NCI-H774 (cell line): ENCODE measurements at regions not wholly inside any gene's neighbourhood (a gene's known extent, or its start where the extent isn't known, plus 50 kb on each side); places are given as distances from the start of the nearest gene placed in this dataset.

Experiments used
- DNase-seq: peaks from one replicate; lab custom pipeline; 2025; lab: John Stamatoyannopoulos, UW

GRCh38 chr13:111844222-111844671 lies 222.7 kb upstream of the SOX1 start:
- DNase-seq: no peak

GRCh38 chr13:111844682-111845081 lies 222.3 kb upstream of the SOX1 start:
- no peak for DNase-seq

GRCh38 chr13:111845621-111846351 lies 221.2 kb upstream of the SOX1 start:
- DNase-seq: peak; percentile 62

- peak; percentile 60 for DNase-seq
Observed at GRCh38 chr13:111846391-111847159, 220.4 kb upstream of the SOX1 start.

- DNase-seq: no peak
Observed at GRCh38 chr13:111847964-111848363, 219.0 kb upstream of the SOX1 start.

GRCh38 chr13:111850458-111850857 lies 216.5 kb upstream of the SOX1 start:
- DNase-seq: no peak

- no peak for DNase-seq
Observed at GRCh38 chr13:111850976-111851375, 216.0 kb upstream of the SOX1 start.

- peak; percentile 90 for DNase-seq
Observed at GRCh38 chr13:111852725-111853518, 214.0 kb upstream of the SOX1 start.

GRCh38 chr13:111853721-111854120 lies 213.2 kb upstream of the SOX1 start:
- peak; percentile 100 for DNase-seq

GRCh38 chr13:111854403-111854802 lies 212.5 kb upstream of the SOX1 start:
- no peak for DNase-seq

- no peak for DNase-seq
Observed at GRCh38 chr13:111855191-111855590, 211.8 kb upstream of the SOX1 start.

- no peak for DNase-seq
Observed at GRCh38 chr13:111855786-111856185, 211.2 kb upstream of the SOX1 start.

- no peak for DNase-seq
Observed at GRCh38 chr13:111856571-111856970, 210.4 kb upstream of the SOX1 start.

GRCh38 chr13:111857336-111857735 lies 209.6 kb upstream of the SOX1 start:
- DNase-seq: no peak

GRCh38 chr13:111857846-111858560 lies 208.9 kb upstream of the SOX1 start:
- DNase-seq: no peak

GRCh38 chr13:111858571-111858970 lies 208.4 kb upstream of the SOX1 start:
- no peak for DNase-seq

GRCh38 chr13:111859354-111860230 lies 207.4 kb upstream of the SOX1 start:
- peak; percentile 61 for DNase-seq

GRCh38 chr13:111860231-111860552 lies 206.8 kb upstream of the SOX1 start:
- DNase-seq: no peak

GRCh38 chr13:111861319-111861718 lies 205.6 kb upstream of the SOX1 start:
- DNase-seq: no peak

GRCh38 chr13:111861766-111862366 lies 205.1 kb upstream of the SOX1 start:
- no peak for DNase-seq
